WERI-Rb-1 (cell line): ENCODE measurements at regions not wholly inside any gene's neighbourhood (a gene's known extent, or its start where the extent isn't known, plus 50 kb on each side); places are given as distances from the start of the nearest gene placed in this dataset.
A peak's percentile ranks its signal among the peaks of the same experiment; 100 is the strongest.

Source experiments
- DNase-seq: peaks from one replicate; pipeline ENCODE4 v3.0.0-alpha.2; 2020
- H3K27ac ChIP-seq: fragments of 250-450 bp; sonication (Bioruptor Pico); 2 replicates; pipeline ENCODE4 v1.5.1; 2020; ENCODE audit warnings: mild to moderate bottlenecking, moderate library complexity
- H3K27me3 ChIP-seq: fragments of 250-450 bp; sonication (Bioruptor Pico); 2 replicates; pipeline ENCODE4 v1.5.1; 2021; ENCODE audit warnings: mild to moderate bottlenecking, low read depth, moderate library complexity; ENCODE audit not compliant: insufficient read depth, severe bottlenecking
- H3K36me3 ChIP-seq: fragments of 250-450 bp; sonication (Bioruptor Pico); 2 replicates; pipeline ENCODE4 v1.5.1; 2020; ENCODE audit warnings: mild to moderate bottlenecking, moderate library complexity
- H3K4me3 ChIP-seq: 2 replicates; pipeline ENCODE4 v1.5.1; 2011; ENCODE audit warnings: low read depth, mild to moderate bottlenecking, control low read depth, low read length
- H3K9me3 ChIP-seq: fragments of 250-450 bp; sonication (Bioruptor Pico); 2 replicates; pipeline ENCODE4 v1.5.1; 2021; ENCODE audit warnings: mild to moderate bottlenecking, moderate library complexity; ENCODE audit not compliant: severe bottlenecking
- TF ChIP-seq, protein P1 (sequence below): IDR thresholded peaks from 2 replicates; pipeline ENCODE4 v1.5.1; 2011; ENCODE audit warnings: low read depth, mild to moderate bottlenecking, control low read depth, inconsistent platforms, low read length

- Histone ChIP-seq H3K9me3 (no peaks in the 10 kb centered on the region), H3K36me3 (no peaks in the 10 kb centered on the region), H3K27me3 (no peaks in the 10 kb centered on the region), H3K27ac (no peak overlapping the region), H3K4me3 (no peak overlapping the region)
- TF ChIP-seq, protein P1, sequence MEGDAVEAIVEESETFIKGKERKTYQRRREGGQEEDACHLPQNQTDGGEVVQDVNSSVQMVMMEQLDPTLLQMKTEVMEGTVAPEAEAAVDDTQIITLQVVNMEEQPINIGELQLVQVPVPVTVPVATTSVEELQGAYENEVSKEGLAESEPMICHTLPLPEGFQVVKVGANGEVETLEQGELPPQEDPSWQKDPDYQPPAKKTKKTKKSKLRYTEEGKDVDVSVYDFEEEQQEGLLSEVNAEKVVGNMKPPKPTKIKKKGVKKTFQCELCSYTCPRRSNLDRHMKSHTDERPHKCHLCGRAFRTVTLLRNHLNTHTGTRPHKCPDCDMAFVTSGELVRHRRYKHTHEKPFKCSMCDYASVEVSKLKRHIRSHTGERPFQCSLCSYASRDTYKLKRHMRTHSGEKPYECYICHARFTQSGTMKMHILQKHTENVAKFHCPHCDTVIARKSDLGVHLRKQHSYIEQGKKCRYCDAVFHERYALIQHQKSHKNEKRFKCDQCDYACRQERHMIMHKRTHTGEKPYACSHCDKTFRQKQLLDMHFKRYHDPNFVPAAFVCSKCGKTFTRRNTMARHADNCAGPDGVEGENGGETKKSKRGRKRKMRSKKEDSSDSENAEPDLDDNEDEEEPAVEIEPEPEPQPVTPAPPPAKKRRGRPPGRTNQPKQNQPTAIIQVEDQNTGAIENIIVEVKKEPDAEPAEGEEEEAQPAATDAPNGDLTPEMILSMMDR: peak; percentile 89
- peak; percentile 47 for DNase-seq
Observed at GRCh38 chr19:32224371-32225244, 120.8 kb upstream of the ZNF507 start.

- TF ChIP-seq, protein P1: peak; percentile 39
- no peak for DNase-seq
- Histone ChIP-seq H3K4me3 (no peak overlapping the region), H3K27me3 (no peaks in the 10 kb centered on the region), H3K9me3 (no peaks in the 10 kb centered on the region), H3K36me3 (no peaks in the 10 kb centered on the region), H3K27ac (no peak overlapping the region)
Observed at GRCh38 chr19:32227561-32228165, 117.7 kb upstream of the ZNF507 start.

GRCh38 chr19:32230441-32230840, 115.0 kb upstream of the ZNF507 start:
- Histone ChIP-seq H3K27me3 (no peaks in the 10 kb centered on the region), H3K36me3 (no peaks in the 10 kb centered on the region), H3K9me3 (no peaks in the 10 kb centered on the region), H3K27ac (no peak overlapping the region), H3K4me3 (no peak overlapping the region)
- TF ChIP-seq, protein P1: no peak
- DNase-seq: no peak

DNA sequence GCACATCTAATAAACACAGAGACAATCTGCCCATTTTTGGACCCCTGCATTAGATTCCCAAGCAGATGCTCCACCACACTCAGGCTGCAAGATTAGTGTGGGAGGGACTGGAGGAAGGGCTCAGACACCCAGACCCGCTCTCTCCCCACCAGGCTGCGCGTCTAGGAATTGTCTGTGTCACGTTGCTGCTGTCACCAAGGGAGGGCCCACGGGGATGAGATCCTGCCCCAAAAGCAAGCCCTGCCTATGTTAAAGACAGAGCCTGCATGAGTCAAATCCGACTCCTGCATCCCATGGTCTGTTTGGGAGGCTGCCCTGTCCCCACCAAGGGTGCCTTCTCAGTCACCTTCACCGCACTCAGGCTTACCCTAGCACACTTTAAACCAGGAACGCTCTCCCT, 114.4 kb upstream of the ZNF507 start:
- TF ChIP-seq, protein P1: no peak
- H3K4me3 ChIP-seq: no peak overlapping the region
- no peak for DNase-seq
- no peaks in the 10 kb centered on the region for H3K27me3 ChIP-seq
- no peaks in the 10 kb centered on the region for H3K9me3 ChIP-seq
- H3K36me3 ChIP-seq: no peaks in the 10 kb centered on the region
- no peak overlapping the region for H3K27ac ChIP-seq

DNA sequence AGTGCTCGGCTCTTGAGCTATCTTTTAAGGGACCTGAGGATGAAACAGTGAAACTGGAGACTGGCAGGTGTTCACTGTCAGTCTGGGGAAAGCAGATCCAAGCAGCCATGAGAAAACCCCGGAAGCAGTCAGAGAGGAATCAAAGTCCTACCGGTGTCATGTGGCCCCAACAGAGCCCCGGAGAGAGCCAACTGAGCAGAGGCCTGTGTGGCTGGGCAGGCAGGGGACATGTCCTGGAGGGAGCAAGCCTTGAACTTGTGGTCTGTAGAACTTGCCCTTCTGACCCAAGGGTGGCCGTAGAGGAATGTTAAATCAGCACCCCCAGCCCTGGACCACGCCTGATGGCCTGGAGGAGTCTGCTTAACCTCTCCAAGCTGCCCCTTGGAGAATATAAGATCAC, 113.7 kb upstream of the ZNF507 start:
- TF ChIP-seq, protein P1: no peak
- Histone ChIP-seq H3K27ac (no peak overlapping the region), H3K36me3 (no peaks in the 10 kb centered on the region), H3K27me3 (no peaks in the 10 kb centered on the region), H3K9me3 (no peaks in the 10 kb centered on the region), H3K4me3 (no peak overlapping the region)
- DNase-seq: no peak
